IPS-NIHi11 (cell line): ENCODE measurements at regions not wholly inside any gene's neighbourhood (a gene's known extent, or its start where the extent isn't known, plus 50 kb on each side); places are given as distances from the start of the nearest gene placed in this dataset.

ENCODE experiments used
- DNase-seq: peaks from one replicate; pipeline ENCODE4 v3.0.0; 2012; ENCODE audit warnings: mixed read lengths, low spot score

DNA sequence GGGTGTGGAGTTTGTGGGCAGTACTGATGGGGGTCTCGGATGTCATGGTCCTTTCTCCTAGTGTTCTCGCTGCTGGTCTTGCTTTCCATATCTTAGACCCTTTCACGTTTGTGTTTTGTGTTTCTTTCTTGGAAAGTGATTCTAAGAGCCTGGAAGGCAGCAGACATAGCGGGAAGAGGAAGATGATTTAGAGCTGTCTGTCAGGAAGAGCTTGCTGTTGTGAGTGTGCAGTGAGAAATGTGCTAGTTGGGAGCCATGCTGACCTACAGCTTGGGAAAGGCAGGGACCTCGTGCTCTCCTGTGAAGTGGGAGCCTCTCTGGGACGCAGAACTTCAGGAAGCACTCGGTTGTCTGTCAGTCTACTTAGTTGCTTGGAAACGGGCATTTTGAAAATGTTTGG, 122.2 kb downstream of the ZNF518B start:
- DNase-seq = no peak

DNA sequence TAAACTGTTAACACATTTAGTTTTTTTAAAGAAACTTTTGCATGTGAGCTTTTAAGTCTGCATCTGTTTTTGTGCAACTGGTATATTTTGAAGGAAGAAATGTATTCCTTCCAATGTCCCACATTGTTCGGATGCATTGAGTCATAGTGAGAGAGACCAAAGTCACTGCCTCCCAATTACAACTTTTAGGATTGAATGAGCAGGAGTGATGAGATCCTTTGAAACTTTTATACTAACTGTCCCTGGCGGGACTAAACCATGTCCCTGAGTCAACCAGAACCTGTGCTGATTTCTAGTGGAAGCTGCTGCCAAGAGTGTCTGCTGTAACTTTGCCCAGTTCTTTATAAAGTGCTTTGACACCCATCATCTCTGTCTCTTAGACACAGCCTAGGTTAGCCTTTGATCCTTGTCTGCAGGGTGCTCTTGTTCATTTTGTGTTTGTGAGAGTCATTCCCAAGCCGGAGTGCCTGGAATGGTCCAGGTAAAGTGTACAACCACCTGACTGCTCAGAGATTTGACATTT, 122.7 kb downstream of the ZNF518B start:
- DNase-seq = no peak

DNA sequence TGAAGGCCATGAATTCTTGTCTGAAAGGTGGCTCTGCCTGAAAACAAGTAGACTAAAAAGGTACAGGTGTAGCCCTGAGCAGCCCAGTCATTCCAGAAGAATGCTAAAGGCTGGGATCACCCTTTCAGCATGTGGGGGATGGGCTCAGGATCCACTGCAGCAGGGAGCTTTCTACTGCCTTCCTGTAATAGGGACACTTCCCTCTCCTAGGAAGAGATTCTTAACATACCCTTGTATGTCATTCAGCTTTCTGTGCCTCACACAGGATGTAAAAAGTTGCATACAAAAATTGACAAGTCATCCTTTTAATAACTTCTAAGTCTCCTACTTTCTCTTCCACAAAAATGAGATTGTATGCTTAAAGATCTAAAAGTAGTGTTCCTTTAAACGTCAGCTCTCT, 123.3 kb downstream of the ZNF518B start:
- DNase-seq = peak; percentile 54

DNA sequence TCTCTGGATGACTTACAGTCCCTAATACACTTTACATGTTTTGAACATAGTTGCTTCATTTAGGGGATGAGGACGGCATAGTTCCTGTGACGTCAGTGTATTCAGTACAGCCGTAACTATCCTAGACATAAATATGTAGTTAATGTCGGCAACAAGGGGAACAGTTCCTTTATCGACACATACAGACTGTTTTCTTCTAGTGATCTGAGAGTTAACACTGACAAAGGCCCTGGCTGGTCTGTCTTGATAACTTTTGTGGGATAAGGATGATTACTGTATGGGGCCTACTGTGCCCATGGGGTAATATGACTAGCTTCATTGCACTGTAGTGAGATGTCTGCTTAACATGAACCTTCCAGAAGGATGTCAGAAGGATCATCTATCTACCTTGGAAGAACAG, 131.2 kb downstream of the ZNF518B start:
- DNase-seq = no peak

DNA sequence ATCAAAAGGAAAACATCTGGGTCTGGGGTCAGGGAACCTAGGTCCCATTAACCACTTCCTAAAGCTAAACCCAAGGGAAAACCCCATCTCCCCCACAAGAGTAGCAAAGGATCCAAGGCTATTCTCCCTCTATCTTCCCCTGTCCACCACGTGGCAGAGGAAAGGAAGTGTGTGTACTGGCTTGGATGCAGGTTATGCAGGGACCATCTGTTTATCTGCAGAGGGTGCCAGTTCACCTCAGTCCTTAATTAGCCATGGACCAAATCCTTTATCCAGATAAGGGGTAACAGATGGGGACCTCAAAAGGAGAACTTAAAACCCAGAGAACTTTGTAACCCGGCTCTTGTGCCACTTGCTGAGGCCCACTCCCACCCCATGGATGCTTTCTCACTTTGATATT, 135.3 kb downstream of the ZNF518B start:
- DNase-seq = no peak

DNA sequence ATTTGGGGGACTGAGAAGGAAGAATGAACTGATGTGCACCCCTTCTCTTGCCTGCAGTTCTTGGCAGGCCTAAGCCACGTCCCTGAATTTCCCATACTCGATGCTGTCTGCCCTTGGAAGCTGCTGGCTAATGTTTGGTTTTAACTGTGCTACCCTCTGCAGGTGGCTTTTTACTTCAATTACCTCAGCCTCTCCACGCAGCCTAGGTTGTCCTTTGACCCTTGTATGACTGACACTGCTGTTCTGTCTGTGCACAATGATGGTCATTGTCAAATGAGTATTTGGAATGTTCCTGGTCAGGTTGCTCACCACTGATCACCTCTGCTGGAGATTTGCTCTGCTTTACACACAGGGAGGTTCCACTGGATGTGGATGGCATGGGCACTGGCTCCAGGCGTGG, 137.1 kb downstream of the ZNF518B start:
- DNase-seq = no peak

DNA sequence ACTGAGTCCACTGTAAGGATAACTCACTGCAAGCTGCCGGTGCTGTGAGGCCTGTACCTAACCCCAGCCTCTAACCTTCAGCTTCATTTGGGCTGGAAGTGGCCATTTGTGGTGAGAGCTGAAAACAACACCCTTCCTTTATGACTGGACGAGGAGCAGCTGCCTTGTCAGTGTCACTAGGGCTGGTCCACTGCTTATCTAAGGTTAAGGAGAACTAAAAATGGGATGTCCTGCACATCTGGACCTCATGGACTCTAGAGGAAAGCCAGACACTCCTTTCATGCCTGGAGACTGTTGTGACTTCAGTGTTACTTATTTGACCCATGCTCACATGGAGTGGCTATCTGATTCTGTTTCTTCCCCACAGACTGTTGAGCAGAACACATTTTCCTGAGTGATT, 139.9 kb downstream of the ZNF518B start:
- DNase-seq = no peak

DNA sequence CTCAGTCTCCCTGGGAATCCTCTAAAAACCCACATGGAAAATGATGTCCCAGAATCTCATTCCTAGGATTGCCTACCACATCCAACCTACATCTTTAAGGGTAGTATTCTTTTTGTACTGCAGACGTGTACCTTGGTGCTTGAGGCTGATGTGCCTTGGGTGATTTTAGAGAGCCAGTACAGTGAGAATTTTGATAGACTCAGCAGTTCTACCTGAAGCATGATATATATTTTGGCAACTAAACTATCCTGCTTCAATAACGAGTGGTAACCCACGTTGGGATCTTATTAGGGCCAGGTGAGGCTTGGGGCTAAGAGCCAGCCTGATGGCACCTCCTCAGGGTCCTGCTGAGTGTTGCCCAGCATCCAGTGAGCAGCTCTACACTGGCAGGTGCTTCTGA, 140.4 kb downstream of the ZNF518B start:
- no peak for DNase-seq

DNA sequence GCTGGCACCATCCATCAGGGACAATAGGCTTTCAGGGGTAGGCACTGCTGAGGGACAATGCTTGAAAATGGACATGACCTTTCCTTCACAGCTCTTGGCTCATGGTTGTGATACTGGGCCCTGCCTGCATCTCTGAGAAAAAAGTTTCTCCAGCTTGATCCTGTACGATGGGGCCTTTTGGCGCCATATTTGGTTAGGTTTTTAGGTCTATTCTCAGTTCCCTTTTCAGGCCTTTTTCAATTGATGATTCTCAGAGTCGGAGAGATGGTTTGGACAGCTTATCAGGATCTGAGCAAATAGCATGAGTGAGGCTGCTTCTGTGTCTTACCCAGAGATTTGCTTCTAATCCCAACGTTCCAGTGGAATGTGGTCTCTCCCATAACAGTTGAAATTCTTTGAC, 141.6 kb downstream of the ZNF518B start:
- no peak for DNase-seq

DNA sequence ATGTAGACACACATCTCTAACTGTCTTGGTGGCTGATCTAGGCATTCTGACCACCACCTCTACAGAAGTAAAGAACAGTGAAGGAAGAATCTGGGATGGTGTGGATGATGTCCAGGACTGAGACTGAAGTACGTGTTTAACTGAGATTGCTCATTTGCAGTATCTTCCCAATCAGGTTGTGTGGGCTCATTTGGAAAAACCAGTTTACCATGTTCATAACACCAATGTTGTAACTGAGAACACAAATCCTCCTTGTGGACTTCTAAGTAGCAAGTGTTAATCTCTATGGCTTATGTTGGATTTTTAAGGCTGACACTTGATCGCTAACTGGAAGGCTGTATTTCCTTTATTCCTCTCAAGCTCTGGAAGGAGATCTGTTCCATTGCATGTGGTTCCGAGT, 144.7 kb downstream of the ZNF518B start:
- no peak for DNase-seq

DNA sequence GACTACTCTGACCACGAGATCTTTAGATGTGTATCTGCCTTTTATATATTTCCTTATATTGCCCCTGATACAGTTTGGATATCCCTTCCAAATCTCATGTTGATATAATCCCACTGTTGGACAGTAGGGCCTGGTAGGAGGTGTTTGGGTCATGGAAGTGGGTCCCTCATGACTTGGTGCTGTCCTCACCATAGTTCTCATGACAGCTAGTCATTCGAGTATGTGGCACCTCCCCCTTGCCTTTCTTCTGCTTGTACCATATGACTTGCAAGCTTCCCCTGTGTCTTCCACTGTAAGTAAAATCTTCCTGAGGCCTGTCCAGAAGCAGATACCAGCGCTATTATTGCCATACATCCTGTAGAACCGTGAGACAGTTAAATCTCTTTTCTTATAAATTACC, 145.3 kb downstream of the ZNF518B start:
- DNase-seq = no peak

DNA sequence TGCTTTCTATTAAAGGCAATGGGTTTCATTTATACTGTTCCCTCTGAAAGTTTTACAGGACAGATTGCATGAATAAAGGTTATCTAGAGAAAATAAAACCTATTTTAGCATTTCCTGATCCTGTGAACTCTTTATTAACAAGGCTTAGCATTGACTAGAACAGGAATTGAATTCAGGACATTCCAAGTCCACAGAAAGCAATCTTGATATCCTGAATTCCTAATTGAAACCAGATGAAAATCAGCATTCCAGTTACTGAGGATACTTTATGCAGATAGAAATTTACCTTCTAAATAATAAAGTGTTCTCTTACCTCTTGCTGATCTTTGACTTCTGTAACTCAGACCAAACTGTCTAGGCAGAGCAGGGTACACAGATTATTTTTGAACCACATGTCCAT, 151.4 kb downstream of the ZNF518B start:
- DNase-seq = no peak

DNA sequence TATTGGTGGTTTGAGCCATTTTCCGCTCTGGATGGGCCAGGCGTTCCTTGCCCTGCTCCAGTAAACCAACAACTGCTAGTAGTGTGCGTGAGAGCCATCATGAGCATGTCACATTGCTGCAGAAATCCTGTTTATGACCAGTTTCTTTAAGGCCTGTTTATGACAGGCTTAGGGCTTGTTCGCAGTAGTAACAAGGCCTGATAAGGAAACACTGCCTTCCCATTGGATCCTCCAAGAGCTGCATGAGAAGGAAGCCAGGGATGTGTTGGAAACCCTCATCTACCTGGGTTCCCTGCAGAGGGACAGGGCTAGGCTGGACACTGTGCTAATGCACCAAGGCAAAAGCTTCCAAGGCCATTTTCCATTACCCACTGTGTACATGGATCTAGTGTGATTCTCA, 153.9 kb downstream of the ZNF518B start:
- DNase-seq = no peak

DNA sequence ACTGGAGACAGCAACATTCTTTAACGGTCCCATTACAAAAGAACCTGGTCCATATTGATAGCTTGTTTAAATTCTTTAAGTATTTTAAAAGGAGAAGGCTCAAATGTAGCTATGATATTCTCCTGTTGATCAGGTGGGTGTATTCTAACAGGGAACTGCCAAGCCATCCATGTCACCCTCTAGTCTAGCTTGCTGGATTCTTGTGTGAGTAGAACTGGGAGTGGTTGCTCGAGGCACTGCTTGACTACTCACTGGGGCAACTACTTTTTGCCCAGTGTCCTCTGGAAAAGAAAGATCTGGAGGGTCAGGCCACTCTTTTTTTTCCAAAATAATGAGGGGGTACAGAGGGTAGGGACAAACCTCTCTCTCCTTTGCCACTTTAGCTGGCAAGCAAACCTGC, 155.1 kb downstream of the ZNF518B start:
- no peak for DNase-seq

DNA sequence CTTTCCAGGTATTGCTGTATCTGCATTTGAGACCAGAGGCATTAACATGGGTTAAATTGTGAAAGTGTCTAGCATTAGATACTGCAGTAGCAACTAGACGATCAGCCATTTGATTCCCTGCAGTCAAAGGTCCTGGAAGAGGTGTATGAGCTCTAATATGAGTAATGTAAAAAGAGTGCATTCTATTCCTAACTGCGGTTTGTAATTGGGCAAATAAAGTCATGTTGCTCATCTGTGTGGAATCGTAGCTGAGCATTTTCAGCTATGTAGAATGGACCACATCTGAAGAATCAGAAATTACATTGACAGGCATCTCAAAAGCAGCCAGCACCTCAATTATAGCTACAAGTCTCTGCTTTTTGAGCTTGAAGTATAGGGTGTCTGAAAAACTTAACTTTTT, 157.6 kb downstream of the ZNF518B start:
- no peak for DNase-seq

DNA sequence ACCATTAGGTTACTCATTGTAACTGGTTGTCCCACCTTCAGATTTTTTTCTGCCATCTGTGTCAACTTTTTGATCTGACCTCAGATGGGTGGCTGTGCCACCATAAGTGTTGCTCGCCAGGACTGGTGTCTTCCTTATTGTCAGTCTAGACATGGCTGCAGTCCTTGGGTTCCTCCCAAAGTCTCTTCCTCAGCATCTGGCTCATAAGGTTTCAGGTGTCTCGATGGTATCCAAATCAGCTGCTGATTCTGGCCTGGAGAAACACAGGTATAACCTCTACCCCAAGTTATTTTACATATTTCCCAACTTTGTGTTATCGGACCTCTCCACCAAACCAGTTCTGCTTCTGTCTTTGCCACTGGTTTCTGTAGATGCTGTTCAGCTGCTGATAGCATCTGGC, 158.5 kb downstream of the ZNF518B start:
- DNase-seq = no peak

DNA sequence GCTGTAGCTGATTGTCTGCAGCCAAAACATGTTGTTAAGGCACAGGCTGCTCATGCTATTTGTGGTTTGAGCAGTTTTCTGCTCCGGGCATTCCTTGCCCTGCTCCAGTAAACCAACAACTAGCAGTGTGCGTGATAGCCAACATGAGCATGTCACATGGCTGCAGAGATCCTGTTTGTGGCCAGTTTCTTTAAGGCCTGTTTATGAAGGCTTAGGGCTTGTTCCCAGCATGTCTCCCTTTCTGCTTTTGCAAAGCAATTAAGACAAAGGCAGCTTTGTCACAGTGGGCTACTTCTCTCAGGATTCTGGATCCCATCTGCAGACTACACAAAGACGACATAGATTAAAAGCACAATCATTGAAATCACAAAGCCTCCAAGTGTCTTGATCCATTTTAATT, 160.5 kb downstream of the ZNF518B start:
- no peak for DNase-seq

DNA sequence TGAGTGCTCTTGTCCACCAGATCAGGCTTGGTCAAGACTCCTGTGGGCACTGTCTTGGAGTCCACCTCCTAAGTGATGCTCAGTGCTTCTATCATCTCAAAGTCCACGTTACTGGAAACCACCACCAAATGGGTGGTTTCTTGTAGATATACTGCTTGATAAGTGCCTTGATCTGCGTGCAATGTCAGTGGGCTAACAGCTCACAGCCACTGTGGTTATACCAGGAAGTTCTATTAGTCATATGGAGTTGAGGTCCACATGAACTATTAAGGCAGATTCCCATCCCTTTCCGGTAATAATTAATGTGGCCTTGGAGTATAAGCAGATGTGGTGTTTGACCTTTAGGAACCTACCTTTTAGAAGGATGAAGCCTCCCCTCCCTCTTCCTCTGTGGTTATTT, 161.9 kb downstream of the ZNF518B start:
- no peak for DNase-seq

DNA sequence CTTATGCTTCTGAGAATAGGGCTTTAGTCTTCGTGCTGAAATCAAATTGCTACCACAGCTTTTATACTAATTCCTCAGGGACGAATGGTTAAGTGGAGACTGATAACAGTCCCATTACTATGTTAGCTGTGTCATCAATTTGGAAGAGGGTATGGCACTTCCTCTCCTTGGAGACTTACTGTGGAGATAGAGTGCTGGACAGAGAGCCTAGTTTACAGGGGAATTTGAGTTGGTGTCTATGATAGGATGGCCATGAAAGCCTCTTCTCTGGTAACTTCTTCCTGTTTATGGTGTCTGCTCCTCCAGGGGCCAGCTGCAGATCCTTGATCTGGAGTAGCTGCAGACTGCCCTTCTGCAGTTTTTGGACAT, 167.7 kb downstream of the ZNF518B start:
- DNase-seq = no peak

DNA sequence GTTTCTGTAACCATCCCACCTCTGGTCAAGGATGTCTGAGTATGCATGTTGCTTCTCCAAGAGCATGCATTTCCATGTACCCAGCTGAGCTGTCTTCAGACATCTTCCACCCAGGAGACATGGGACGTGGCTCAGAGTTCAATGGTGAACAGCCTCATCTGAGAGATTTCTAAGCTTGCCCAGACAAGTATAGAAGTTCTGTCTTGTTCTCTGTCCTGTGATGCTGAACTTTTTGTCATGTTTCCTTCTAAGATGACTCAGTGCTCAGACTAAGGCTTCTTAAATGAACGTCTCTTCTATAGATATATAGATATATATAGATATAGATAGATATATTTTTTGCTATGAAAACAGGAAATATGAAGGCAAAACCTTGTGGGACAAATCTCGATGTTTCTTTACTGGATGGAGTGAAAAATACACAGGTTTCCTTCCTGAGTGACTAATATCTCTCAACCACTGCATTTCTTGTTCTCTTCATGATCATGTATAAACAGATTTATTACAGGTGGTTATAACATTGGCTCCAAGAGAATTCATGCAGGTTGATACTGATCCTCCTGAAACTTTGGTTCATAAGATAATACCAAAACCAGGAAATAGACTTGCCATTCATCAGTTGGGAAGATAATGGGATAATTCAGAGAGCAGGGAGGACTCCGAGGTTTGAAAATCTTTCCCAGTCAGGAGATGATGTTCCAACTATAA, 168.2 kb downstream of the ZNF518B start:
- DNase-seq = no peak

DNA sequence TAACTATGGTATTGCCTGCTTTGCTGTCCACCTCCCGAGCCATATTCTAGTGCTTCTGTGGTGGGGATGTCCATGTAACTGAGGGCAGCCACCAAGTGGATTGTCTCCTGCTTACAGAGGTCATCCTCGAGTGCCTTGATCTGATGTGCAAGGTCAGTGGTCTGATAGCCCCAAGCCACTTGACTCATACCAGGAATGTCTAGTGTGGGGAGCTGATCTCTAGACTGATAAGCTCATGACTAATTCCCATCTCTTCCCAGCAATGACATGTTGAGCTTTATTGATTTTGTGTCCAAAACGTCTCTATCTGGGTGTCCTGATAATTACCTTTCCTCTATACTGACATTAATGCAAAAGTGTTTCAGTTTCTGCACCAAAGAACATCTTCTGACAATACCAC, 168.4 kb upstream of the WDR1 start:
- no peak for DNase-seq

DNA sequence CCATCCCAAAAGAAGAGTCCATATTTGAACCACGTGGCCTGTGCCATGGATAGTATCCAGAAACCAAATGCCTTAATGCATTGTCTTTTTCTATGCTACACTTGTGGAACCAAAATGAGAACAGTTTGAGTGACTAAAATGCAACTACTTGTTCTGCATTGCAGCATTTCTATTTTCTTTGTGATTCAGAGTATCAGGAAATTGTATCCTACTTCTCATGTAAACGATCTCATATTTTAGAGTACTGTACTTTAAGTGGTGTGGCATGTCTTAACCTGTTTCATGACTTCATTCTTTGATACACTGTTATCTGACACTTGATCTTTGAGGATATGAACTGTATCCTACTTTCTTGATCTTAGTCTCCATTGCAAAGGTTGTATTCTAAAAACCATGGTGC, 167.2 kb upstream of the WDR1 start:
- no peak for DNase-seq

DNA sequence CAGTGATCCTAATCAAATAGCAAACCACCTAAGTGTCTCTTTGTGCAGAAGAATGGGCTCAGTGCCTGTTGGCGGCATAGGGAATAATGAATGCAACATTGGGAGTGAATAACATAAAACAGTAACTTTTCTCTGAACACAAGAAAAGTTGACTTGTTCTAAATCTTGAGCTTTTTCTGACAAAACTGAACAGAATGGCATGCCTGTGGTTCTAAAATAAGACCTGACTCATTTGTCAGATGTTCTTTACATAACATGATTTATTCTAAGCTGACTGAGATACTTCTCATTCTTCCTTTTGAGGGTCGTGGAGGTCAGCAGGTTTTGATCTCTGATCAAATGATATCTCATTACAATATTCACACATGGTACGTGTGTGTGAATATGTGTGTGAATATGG, 165.4 kb upstream of the WDR1 start:
- no peak for DNase-seq

DNA sequence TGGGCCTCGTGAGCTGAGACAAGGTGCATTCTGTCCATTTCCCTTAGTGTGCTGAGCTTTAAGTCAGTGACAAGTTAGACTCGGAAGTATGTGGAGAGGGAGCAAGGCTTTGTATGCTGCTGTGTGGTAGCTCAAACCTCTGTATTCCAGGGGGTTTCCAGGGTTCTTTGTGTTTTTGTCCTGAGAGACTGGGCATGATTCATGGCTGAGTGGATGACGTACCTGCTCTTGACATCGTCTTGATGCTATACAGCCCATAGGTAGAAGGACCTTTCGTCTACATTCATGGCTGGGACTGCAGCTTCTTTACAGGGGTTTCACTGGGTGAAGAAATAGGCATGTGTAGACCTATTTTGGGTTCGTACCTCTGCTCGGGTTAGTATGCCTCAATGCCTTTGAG, 162.7 kb upstream of the WDR1 start:
- DNase-seq = no peak

DNA sequence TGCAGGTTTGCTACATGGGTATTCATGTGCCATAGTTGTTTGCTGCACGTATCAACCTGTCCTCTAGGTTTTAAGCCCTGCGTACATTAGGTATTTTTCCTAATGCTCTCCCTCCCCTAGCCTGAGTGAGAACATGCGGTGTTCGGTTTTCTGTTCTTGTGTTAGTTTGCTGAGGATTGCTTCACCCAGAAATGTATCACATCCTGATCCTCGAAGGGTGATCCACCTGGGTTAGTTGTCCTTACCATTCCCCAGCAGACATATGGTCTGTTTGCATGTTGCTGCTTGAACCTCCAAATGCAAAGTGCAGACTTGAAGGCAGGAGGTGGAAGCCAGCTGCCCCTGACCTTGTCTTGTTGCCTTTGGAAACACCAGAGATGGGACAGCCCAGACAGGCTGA, 161.5 kb upstream of the WDR1 start:
- no peak for DNase-seq
